SJSA1 (cell line): ENCODE measurements at regions not wholly inside any gene's neighbourhood (a gene's known extent, or its start where the extent isn't known, plus 50 kb on each side); places are given as distances from the start of the nearest gene placed in this dataset.

Experiments used
- DNase-seq, 2 experiments: peaks; one replicate each; pipeline ENCODE4 v3.0.0-alpha.2; 2015 to 2020; ENCODE audit warnings: low spot score in 2 of 2, low read depth in 1 of 2
- H3K27ac ChIP-seq: fragments of 250-450 bp; sonication (Bioruptor Pico); 2 replicates; pipeline ENCODE4 v1.5.1; 2020; ENCODE audit warnings: mild to moderate bottlenecking, moderate library complexity
- H3K27me3 ChIP-seq: fragments of 250-450 bp; sonication (Bioruptor Pico); replicated peaks from 2 replicates; pipeline ENCODE4 v1.5.1; 2020; ENCODE audit warnings: mild to moderate bottlenecking, moderate library complexity
- H3K36me3 ChIP-seq: fragments of 250-450 bp; sonication (Bioruptor Pico); 2 replicates; pipeline ENCODE4 v1.5.1; 2020; ENCODE audit warnings: mild to moderate bottlenecking
- H3K4me1 ChIP-seq: fragments of 250-450 bp; sonication (Bioruptor Pico); replicated peaks from 2 replicates; pipeline ENCODE4 v1.6.1; 2021; ENCODE audit warnings: mild to moderate bottlenecking
- H3K4me3 ChIP-seq: fragments of 250-450 bp; sonication (Bioruptor Pico); 2 replicates; pipeline ENCODE4 v1.5.1; 2020; ENCODE audit warnings: mild to moderate bottlenecking
- H3K9me3 ChIP-seq: fragments of 250-450 bp; sonication (Bioruptor Pico); replicated peaks from 2 replicates; pipeline ENCODE4 v1.5.1; 2020; ENCODE audit warnings: mild to moderate bottlenecking

DNA sequence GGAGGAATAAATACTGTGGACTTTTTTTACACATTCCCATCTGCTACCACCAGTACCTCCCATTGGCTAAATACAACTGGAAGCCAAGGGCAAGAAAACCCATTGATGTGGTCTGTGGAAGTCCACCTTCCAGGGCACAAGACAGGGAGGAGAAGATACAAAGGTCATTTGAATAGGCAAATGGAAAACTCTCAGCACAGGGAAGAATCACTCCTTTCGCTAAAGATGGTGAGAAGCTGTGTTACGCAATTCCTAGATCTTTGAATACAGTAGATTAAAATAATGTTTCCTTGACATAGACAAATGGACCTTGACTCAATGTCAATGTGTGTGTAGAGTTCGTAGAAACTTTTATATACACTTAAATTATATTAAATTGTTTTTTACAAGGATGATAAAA is 70.9 kb upstream of the ERBB4 start:
- Histone ChIP-seq H3K4me1 (no peaks in the 10 kb centered on the region), H3K27me3 (no peaks in the 10 kb centered on the region), H3K27ac (no peak overlapping the region), H3K9me3 (no peaks in the 10 kb centered on the region), H3K4me3 (no peak overlapping the region), H3K36me3 (no peaks in the 10 kb centered on the region)
- no peak for DNase-seq

DNA sequence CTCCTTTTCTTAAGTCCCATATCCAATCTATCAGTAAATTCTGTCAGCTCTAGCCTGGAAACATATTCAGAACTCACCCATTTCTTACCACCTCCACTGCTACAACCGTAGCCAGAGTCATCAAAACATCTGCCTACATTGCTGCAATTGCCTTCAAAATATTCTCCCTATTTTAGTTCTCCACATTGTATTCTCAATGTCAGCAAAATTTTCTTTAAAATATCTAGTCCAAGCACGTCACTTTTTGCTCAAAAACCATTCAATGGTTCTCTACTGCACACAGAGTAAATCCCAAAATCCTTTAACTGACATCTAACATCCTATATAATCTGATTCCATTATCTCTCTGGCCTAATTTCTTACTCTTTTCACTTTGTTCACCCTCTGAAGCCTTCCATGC is 68.5 kb upstream of the ERBB4 start:
- no peak overlapping the region for H3K4me3 ChIP-seq

GRCh38 chr2:212606232-212606631 is 67.6 kb upstream of the ERBB4 start:
- no peak overlapping the region for H3K27ac ChIP-seq
- no peaks in the 10 kb centered on the region; the same call in 1 of the 2 replicates for H3K27me3 ChIP-seq
- no peaks in the 10 kb centered on the region for H3K9me3 ChIP-seq
- no peaks in the 10 kb centered on the region for H3K4me1 ChIP-seq
- no peak for DNase-seq
- no peaks in the 10 kb centered on the region for H3K36me3 ChIP-seq
- H3K4me3 ChIP-seq: no peak overlapping the region

More for the DNA sequence above, 68.5 kb upstream of the ERBB4 start:
- Histone ChIP-seq H3K36me3 (no peaks in the 10 kb centered on the region), H3K4me1 (no peaks in the 10 kb centered on the region), H3K27me3 (no peaks in the 10 kb centered on the region; the same call in 1 of the 2 replicates), H3K27ac (no peak overlapping the region), H3K9me3 (no peaks in the 10 kb centered on the region)
- no peak for DNase-seq

- Histone ChIP-seq H3K27me3 (no peaks in the 10 kb centered on the region), H3K9me3 (no peaks in the 10 kb centered on the region), H3K4me3 (no peak overlapping the region), H3K4me1 (no peaks in the 10 kb centered on the region), H3K36me3 (no peaks in the 10 kb centered on the region), H3K27ac (no peak overlapping the region)
- DNase-seq: no peak
Measured at GRCh38 chr2:212596688-212597087, 58.1 kb upstream of the ERBB4 start.

DNA sequence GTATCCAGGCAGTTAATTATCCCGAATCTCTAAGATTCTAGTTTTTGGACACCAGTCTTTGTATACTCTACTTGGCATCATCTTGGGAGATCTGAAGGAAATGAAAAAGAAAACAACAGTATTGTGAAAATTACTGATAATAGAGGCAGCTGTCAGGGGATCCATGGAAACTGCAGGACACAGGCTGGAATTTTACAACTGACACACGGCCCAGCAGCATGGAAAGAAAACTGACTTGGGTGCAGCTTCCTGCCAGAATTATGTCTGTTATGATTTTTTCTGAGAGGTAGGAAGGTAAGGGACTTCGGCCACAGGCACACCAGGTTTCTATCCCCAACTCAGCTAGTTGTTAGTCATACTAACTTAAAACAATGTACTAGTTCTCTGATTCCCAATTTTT is 57.7 kb upstream of the ERBB4 start:
- Histone ChIP-seq H3K9me3 (no peaks in the 10 kb centered on the region), H3K36me3 (no peaks in the 10 kb centered on the region), H3K27ac (no peak overlapping the region), H3K4me3 (no peak overlapping the region), H3K27me3 (no peaks in the 10 kb centered on the region), H3K4me1 (no peaks in the 10 kb centered on the region)
- no peak for DNase-seq

DNA sequence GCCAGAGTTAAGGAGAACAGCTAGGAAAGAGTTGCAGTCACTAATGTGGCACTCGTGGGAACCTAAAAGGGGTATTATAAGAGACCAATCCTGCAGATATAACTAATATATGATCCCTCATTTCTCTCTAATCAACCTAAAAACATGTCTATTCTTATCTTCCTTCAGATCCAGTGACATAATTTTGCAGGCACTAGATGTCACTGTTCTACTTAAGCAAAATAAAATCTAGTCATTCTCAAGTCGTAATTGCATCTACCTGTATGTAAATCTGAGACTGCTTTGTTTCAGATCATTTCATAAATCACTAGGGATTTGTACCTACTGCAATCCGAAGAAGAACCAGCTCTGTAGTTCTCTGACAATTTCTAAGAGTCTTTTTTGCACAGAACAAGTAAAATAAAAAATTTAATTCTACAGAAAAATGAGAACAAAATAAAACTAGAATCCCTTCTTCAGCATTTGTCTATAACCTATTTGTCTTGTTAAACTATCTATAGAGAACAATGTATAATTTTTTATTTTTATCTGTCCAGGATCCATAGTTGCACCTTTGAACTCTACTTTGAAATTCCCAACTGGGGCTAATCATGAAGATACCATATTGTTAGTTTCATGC is 56.5 kb upstream of the ERBB4 start:
- DNase-seq: no peak
- no peaks in the 10 kb centered on the region for H3K36me3 ChIP-seq
- no peak overlapping the region for H3K27ac ChIP-seq
- no peaks in the 10 kb centered on the region for H3K9me3 ChIP-seq
- no peaks in the 10 kb centered on the region for H3K4me1 ChIP-seq
- no peak overlapping the region for H3K4me3 ChIP-seq
- H3K27me3 ChIP-seq: no peaks in the 10 kb centered on the region

DNA sequence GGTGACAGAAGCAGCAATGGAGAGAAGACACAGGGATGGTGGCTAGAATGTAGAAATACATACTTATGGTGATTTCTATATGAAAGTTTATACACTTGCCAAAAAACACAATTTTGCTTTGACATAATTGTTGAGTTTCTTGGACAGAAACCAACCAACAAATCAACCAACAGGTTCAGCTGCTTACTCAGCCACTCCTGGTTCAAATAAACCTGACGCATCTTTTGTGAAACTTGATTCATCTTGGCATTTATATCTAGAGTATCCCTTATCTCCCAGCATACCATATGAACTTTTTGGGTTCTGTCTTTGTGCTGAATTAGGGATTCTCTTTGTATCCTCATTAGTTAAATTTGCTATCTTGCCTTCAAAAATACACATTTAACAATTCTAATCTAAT is 54.1 kb upstream of the ERBB4 start:
- Histone ChIP-seq H3K9me3 (no peaks in the 10 kb centered on the region), H3K27me3 (no peaks in the 10 kb centered on the region), H3K27ac (no peak overlapping the region), H3K4me3 (no peak overlapping the region), H3K4me1 (no peaks in the 10 kb centered on the region), H3K36me3 (no peaks in the 10 kb centered on the region)
- DNase-seq: no peak
